DOHH2 (cell line): ENCODE measurements at regions not wholly inside any gene's neighbourhood (a gene's known extent, or its start where the extent isn't known, plus 50 kb on each side); places are given as distances from the start of the nearest gene placed in this dataset.

Source experiments
- CTCF ChIP-seq: fragments of 200-600 bp; sonication (generic); IDR thresholded peaks from one replicate; pipeline ENCODE4 v1.5.1; 2014; ENCODE audit warnings: antibody characterized with exemption, mild to moderate bottlenecking, low read depth, low read length; ENCODE audit not compliant: poor library complexity, severe bottlenecking
- EZH2phosphoT487 ChIP-seq: fragments of 200-600 bp; sonication (generic); IDR thresholded peaks from 2 replicates; pipeline ENCODE4 v1.6.1; 2017; ENCODE audit warnings: borderline replicate concordance, mild to moderate bottlenecking, antibody characterized with exemption, low read length, moderate library complexity, mixed read lengths

DNA sequence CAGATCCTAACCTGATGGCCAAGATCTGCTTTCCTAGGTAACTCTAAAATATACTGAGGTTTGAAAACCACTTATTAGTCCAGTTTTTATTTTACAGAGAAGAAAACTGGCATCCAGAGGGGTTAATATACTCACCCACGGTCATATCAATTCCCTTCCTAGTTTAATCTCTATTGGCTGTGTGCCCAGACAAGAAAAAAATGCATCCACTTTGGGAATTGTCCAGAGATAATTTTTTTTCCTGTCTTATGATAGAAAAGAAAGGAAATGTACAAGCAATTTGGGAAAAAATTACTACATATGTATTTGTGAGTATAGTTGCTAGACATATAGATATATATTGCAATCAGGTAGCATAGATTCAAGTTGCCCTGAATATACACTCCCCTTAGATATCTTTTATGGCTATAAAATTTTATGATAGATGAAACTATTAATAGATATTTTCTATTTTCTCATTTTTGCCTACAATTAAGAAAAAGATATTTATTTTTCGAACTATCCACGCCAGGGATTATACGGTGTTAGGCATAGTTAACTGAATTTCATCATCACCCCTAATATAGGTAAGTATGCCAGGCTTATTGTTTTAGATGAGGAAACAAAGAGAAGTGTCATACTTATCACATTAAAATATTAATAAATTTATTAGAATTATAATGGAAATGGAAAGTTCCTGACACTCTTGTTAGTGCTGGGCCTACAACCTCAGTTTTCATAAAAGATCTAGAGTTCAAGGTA lies 100.5 kb upstream of the SLC38A2 start:
- no peak for TF ChIP-seq CTCF
- no peak for TF ChIP-seq EZH2phosphoT487
